LNCAP (cell line): ENCODE measurements at regions not wholly inside any gene's neighbourhood (a gene's known extent, or its start where the extent isn't known, plus 50 kb on each side); places are given as distances from the start of the nearest gene placed in this dataset.

Source experiments
- TF ChIP-seq, protein P1 (sequence below): fragments of 450-650 bp; IDR thresholded peaks from 2 replicates; pipeline ENCODE4 v1.5.1; 2017; ENCODE audit warnings: mild to moderate bottlenecking

DNA sequence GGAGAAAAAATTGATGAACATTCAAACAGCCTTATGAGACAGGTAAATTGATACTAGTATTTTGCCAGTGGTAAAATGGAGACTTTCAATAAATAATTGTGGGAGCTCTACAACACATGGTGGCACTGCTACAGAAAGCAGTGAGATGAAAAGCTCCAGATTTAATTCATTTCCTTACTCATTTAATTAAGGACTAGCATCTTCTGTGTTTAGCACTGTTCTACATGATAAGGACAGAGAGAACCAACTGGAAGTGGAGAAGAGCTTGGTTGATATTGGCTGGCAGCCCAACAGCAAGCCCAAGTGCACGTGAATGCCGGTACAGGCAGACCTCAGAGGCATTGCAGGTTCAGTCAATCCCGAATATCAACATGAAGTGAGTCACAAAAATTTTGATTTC lies 470.4 kb upstream of the MYT1L start:
- TF ChIP-seq, protein P1, sequence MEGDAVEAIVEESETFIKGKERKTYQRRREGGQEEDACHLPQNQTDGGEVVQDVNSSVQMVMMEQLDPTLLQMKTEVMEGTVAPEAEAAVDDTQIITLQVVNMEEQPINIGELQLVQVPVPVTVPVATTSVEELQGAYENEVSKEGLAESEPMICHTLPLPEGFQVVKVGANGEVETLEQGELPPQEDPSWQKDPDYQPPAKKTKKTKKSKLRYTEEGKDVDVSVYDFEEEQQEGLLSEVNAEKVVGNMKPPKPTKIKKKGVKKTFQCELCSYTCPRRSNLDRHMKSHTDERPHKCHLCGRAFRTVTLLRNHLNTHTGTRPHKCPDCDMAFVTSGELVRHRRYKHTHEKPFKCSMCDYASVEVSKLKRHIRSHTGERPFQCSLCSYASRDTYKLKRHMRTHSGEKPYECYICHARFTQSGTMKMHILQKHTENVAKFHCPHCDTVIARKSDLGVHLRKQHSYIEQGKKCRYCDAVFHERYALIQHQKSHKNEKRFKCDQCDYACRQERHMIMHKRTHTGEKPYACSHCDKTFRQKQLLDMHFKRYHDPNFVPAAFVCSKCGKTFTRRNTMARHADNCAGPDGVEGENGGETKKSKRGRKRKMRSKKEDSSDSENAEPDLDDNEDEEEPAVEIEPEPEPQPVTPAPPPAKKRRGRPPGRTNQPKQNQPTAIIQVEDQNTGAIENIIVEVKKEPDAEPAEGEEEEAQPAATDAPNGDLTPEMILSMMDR = no peak

- TF ChIP-seq, protein P1 = no peak
Measured at GRCh38 chr2:2800697-2801096, 469.6 kb upstream of the MYT1L start.

DNA sequence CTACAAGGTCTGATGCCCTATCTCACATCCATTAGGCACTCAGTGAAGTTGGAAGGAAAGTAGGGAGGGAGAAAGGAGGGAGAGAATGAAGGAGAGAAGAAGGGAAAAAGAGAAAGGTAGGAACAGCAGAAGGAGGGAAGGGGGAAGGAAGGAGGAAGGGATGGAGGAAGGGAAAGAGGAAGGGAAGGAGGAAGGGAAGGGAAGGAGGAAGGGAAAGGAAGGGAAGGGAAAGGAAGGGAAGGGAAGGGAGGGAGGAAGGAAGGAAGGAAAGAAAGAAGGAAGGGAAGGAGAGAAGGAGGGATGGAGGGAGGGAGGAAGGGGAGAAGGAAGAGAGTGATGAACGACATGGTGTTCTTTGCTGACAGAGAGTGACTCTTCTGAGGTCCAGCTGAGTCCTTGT lies 468.9 kb upstream of the MYT1L start:
- TF ChIP-seq, protein P1 = no peak

- TF ChIP-seq, protein P1 = no peak
Measured at GRCh38 chr2:2799151-2799697, 468.1 kb upstream of the MYT1L start.

- TF ChIP-seq, protein P1 = no peak
Measured at GRCh38 chr2:2798337-2798736, 467.3 kb upstream of the MYT1L start.

DNA sequence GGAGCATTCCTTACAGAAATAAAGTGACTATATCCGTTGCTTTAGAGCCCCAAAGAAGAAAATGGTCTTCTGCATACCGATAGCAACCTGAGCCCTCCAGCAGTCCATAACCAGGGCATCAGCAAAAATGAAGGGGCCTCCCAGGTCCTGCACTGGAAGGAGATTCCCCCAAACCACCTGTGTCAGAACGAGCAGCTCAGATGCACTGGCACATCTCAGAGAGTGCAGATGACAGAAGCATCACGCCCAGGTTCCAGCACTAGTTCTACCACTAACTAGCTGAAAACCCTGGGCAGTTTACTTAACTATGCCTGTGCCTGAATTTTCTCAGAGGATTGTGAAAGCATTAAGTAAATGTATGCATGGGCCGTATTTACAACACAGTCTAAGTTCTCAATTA lies 466.7 kb upstream of the MYT1L start:
- TF ChIP-seq, protein P1 = no peak

DNA sequence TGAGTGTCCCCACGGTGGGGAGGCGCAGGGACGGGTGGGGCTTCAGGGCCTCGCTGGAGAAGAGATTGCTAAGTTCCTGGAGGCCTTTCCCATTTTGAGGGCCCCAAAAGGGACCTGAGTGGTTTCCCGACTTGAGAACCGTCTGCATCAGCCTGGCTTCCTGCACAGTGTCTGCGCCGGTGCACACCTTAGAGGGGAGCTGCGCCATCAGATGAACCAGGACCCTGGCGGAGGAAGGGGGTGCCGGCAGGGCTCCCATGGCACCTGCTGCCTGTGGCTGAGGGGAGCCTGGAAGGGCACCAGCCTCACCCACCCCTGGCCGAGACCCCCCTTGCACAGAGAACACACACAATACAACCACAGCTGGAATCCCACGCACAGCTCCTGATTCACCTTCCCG lies 465.1 kb upstream of the MYT1L start:
- TF ChIP-seq, protein P1 = no peak
